RWPE1 (cell line): ENCODE measurements at regions not wholly inside any gene's neighbourhood (a gene's known extent, or its start where the extent isn't known, plus 50 kb on each side); places are given as distances from the start of the nearest gene placed in this dataset.

Experiments used
- CTCF ChIA-PET: fragments of 350-600 bp; sonication (Branson Sonifier 250); formaldehyde crosslinking; extraction: SDS; loops from one replicate; lab custom pipeline; 2021; lab: Yijun Ruan, JAX
- POLR2A ChIA-PET: fragments of 400-600 bp; formaldehyde crosslinking; extraction: SDS; loops from one replicate; lab custom pipeline; 2020; ENCODE audit warnings: antibody characterized with exemption; ENCODE audit not compliant: low non-redundant PET; lab: Yijun Ruan, JAX
- DNase-seq: peaks from one replicate; pipeline ENCODE4 v3.0.0; 2012; ENCODE audit warnings: low spot score
- H3K27ac ChIP-seq: fragments of 450-650 bp; 2 replicates; pipeline ENCODE4 v1.5.1; 2017
- CTCF ChIP-seq: fragments of 450-650 bp; conservative IDR thresholded peaks from 2 replicates; pipeline ENCODE4 v1.5.1; 2017; ENCODE audit warnings: low read depth, mild to moderate bottlenecking

GRCh38 chr17:13182854-13183253 lies 165.0 kb upstream of the ELAC2 start:
- POLR2A ChIA-PET: no interaction called here
- DNase-seq: no peak
- no peak overlapping the region for H3K27ac ChIP-seq
- no peak for TF ChIP-seq CTCF
- CTCF ChIA-PET: interaction anchor here (0.6 kb wide), 1 partner anchor 343 kb away, joined by 3 read pairs; no protein-coding TSS in a partner anchor

GRCh38 chr17:13182450-13182849 lies 164.6 kb upstream of the ELAC2 start:
- POLR2A ChIA-PET: no interaction called here
- CTCF ChIA-PET: interaction anchor here (0.6 kb wide), 1 partner anchor 344 kb away, joined by 3 read pairs; no protein-coding TSS in a partner anchor
- no peak for TF ChIP-seq CTCF
- no peak overlapping the region for H3K27ac ChIP-seq
- no peak for DNase-seq

- no peak overlapping the region for H3K27ac ChIP-seq
- ChIA-PET POLR2A (no interaction called here), CTCF (no interaction called here)
- DNase-seq: no peak
- TF ChIP-seq CTCF: no peak
These were observed 163.9 kb upstream of the ELAC2 start for GRCh38 chr17:13181683-13182082.

- POLR2A ChIA-PET: no interaction called here
- H3K27ac ChIP-seq: no peak overlapping the region
- DNase-seq: no peak
- TF ChIP-seq CTCF: no peak
- CTCF ChIA-PET: no interaction called here
These were observed 158.6 kb upstream of the ELAC2 start for GRCh38 chr17:13176436-13176835.

- ChIA-PET POLR2A (no interaction called here), CTCF (no interaction called here)
These were observed 154.0 kb upstream of the ELAC2 start for GRCh38 chr17:13171790-13172189.

GRCh38 chr17:13162361-13162760 lies 144.5 kb upstream of the ELAC2 start:
- DNase-seq: no peak
- CTCF ChIA-PET: no interaction called here
- POLR2A ChIA-PET: no interaction called here

More at GRCh38 chr17:13171790-13172189, 154.0 kb upstream of the ELAC2 start:
- no peak for TF ChIP-seq CTCF
- DNase-seq: no peak
- no peak overlapping the region for H3K27ac ChIP-seq

More at GRCh38 chr17:13162361-13162760, 144.5 kb upstream of the ELAC2 start:
- H3K27ac ChIP-seq: no peak overlapping the region
- no peak for TF ChIP-seq CTCF
